ENCODE measurements at regions not wholly inside any gene's neighbourhood (a gene's known extent, or its start where the extent isn't known, plus 50 kb on each side); places are given as distances from the start of the nearest gene placed in this dataset.

DNA sequence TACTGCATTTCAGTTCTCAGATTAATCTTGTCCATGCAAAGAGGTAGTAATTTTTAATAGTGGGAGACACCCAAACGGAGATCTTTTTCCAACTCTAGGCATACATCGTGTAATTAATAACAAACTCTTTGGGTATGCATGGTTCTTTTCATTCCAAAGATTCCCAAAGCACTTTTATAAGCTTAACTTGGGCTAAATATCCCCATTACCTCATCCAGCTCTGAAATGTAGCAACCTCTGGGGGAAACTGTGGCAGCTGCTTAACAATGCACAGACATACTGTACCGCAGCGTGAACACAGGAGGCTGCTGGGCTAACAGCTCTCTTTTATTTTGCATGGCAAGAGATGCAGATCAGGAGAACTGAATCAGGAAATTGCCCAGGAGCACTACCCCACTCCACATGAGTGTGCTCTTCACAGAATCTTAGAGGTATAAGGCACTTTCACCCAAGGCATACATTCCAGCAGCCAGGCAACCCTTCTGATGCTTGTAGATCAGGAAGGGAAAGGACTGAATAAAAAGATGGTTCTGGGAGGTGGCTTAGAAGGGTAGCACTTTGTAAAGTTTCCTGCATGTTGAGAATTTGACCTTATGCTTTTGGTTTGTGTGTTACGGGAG lies 114.4 kb upstream of the GLI3 start:
- ATAC-seq (no peak), DNase-seq (no peak)
- no peak overlapping the region for H3K4me3 ChIP-seq (ENCODE audit: low read length)
- no peaks in the 10 kb centered on the region for H3K4me1 ChIP-seq (ENCODE audit: control insufficient read depth, insufficient read depth, low read length)
- intact Hi-C loops (cut with DNase I): no loop called here
- no peaks in the 10 kb centered on the region for H3K9me3 ChIP-seq (ENCODE audit: control insufficient read depth, low read length)
- WGBS: 63% methylated on average over 5 of the region's 5 CpGs
- H3K27me3 ChIP-seq (ENCODE audit: control insufficient read depth, insufficient read depth): no peaks in the 10 kb centered on the region
- H3K27ac ChIP-seq (ENCODE audit: low read length): no peak overlapping the region

- H3K27me3 ChIP-seq (ENCODE audit: control insufficient read depth, insufficient read depth): no peaks in the 10 kb centered on the region
- no peaks in the 10 kb centered on the region for H3K9me3 ChIP-seq (ENCODE audit: control insufficient read depth, low read length)
- intact Hi-C loops (cut with DNase I): no loop called here
- ATAC-seq (no peak), DNase-seq (no peak)
- WGBS: 55% methylated on average over 2 of the region's 2 CpGs
- no peak overlapping the region for H3K27ac ChIP-seq (ENCODE audit: low read length)
- no peaks in the 10 kb centered on the region for H3K4me1 ChIP-seq (ENCODE audit: control insufficient read depth, insufficient read depth, low read length)
- H3K4me3 ChIP-seq (ENCODE audit: low read length): no peak overlapping the region
These were observed 113.8 kb upstream of the GLI3 start for GRCh38 chr7:42350801-42351200.

GRCh38 chr7:42348631-42349030 lies 111.6 kb upstream of the GLI3 start:
- DNase-seq (no peak), ATAC-seq (no peak)
- intact Hi-C loops (cut with DNase I): no loop called here
- WGBS: 74% methylated on average over 3 of the region's 3 CpGs
- H3K27me3 ChIP-seq (ENCODE audit: control insufficient read depth, insufficient read depth): no peaks in the 10 kb centered on the region
- H3K9me3 ChIP-seq (ENCODE audit: control insufficient read depth, low read length): no peaks in the 10 kb centered on the region
- H3K27ac ChIP-seq (ENCODE audit: low read length): no peak overlapping the region
- no peaks in the 10 kb centered on the region for H3K4me1 ChIP-seq (ENCODE audit: control insufficient read depth, insufficient read depth, low read length)
- no peak overlapping the region for H3K4me3 ChIP-seq (ENCODE audit: low read length)

GRCh38 chr7:42348071-42348470 lies 111.1 kb upstream of the GLI3 start:
- intact Hi-C loops (cut with DNase I): no loop called here
- DNase-seq (no peak), ATAC-seq (no peak)
- Histone ChIP-seq H3K4me3 (ENCODE audit: low read length) (no peak overlapping the region), H3K4me1 (ENCODE audit: control insufficient read depth, insufficient read depth, low read length) (no peaks in the 10 kb centered on the region), H3K9me3 (ENCODE audit: control insufficient read depth, low read length) (no peaks in the 10 kb centered on the region), H3K27ac (ENCODE audit: low read length) (no peak overlapping the region), H3K27me3 (ENCODE audit: control insufficient read depth, insufficient read depth) (no peaks in the 10 kb centered on the region)
- 88% methylated on average over 1 of the region's 1 CpG for WGBS

DNA sequence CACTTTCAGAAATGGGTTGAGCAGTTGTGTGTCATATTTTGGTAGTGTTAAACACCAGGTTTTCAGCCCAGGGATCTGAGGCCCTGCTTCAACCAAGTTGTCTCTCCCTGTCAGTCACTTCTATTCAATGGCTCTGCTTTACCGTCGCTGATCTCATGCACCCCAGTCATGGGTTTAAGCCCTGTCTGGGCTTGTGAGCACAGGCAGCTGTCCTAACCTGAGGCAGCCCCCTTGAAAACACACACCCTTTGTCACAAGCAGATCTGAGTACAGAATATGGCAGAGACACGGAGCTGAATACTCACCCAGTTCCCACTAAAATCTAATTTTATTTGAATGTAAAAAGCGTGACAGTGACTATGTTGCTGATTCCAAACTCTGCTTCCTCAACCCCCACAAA lies 110.6 kb upstream of the GLI3 start:
- Histone ChIP-seq H3K27me3 (ENCODE audit: control insufficient read depth, insufficient read depth) (no peaks in the 10 kb centered on the region), H3K4me3 (ENCODE audit: low read length) (no peak overlapping the region), H3K4me1 (ENCODE audit: control insufficient read depth, insufficient read depth, low read length) (no peaks in the 10 kb centered on the region), H3K27ac (ENCODE audit: low read length) (no peak overlapping the region), H3K9me3 (ENCODE audit: control insufficient read depth, low read length) (no peaks in the 10 kb centered on the region)
- no peak for ATAC-seq
- DNase-seq: no peak
- intact Hi-C loops (cut with DNase I): no loop called here
- 77% methylated on average over 4 of the region's 4 CpGs for WGBS

DNA sequence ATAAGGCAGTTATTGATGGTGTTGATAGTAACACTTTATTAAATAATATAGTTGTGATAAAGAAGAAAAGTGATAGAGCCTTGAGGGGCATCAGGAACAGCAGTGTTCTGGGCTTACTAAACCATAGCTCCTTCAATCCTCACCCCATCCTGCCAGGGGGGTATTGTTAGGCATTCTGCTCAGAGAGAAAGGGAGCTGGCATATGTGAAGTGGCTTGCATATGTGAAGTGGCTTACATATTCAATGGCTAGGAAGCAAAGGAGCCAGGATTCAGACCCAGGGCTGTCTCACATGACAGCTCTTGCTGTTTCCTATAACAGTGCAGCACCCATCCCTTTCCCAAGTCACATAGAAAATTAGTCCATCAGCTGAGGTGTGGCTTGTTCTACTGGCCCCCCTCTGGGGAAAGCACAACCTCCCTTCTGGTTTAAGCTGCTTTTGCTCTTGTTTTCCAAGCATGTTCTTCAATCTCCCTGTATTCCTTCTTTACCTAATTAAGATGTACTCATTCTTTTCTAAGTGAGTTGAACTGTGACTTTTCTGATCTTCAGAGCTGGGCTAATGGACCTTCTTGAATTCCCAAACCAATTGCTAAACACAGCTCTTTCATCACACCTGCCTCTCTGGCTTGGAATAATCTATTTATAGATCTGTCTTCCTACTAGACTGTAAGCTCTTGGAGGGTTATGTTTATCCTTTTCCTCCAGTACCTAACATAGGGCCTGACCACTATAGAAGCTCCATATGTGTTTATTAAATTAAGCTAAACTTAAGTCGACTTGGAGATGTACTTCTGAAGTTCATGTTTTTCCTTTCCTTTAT lies 108.7 kb upstream of the GLI3 start:
- 76% methylated on average over 1 of the region's 1 CpG for WGBS
- Histone ChIP-seq H3K9me3 (ENCODE audit: control insufficient read depth, low read length) (no peaks in the 10 kb centered on the region), H3K4me3 (ENCODE audit: low read length) (no peak overlapping the region), H3K27ac (ENCODE audit: low read length) (no peak overlapping the region), H3K27me3 (ENCODE audit: control insufficient read depth, insufficient read depth) (no peaks in the 10 kb centered on the region), H3K4me1 (ENCODE audit: control insufficient read depth, insufficient read depth, low read length) (no peaks in the 10 kb centered on the region)
- ATAC-seq: no peak
- no peak for DNase-seq
- intact Hi-C loops (cut with DNase I): no loop called here

DNA sequence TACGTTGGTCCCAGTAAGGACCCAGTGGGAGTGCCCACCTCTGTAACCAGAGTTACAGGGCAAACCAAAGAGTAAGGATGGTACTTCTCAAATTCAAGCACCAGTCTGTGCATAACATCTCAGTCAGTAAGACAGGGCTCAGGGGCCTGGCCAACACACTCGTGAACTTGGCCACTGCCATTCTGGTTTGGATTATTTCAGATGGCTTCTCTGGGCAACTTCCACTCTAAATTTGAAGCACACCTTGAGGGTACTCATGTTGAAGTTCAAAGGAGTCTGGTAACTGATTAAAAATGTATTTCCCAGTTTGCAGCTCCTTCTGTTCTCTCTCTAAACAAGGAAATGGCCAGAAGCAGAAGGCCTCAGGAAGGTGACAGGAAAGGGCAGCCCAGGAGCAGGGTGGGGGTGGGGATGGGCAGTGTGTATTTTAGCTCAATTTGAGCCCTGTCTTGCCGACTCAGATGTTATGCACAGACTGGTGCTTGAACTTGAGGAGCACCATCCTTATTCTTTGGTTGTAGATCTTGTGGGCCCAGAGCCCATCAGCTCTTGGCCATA lies 107.3 kb upstream of the GLI3 start:
- H3K27me3 ChIP-seq (ENCODE audit: control insufficient read depth, insufficient read depth): no peaks in the 10 kb centered on the region
- no peak for ATAC-seq
- WGBS: 68% methylated on average over 3 of the region's 3 CpGs
- intact Hi-C loops (cut with DNase I): no loop called here
- no peaks in the 10 kb centered on the region for H3K9me3 ChIP-seq (ENCODE audit: control insufficient read depth, low read length)
- no peak overlapping the region for H3K4me3 ChIP-seq (ENCODE audit: low read length)
- no peak for DNase-seq
- no peak overlapping the region for H3K27ac ChIP-seq (ENCODE audit: low read length)
- H3K4me1 ChIP-seq (ENCODE audit: control insufficient read depth, insufficient read depth, low read length): no peaks in the 10 kb centered on the region

DNA sequence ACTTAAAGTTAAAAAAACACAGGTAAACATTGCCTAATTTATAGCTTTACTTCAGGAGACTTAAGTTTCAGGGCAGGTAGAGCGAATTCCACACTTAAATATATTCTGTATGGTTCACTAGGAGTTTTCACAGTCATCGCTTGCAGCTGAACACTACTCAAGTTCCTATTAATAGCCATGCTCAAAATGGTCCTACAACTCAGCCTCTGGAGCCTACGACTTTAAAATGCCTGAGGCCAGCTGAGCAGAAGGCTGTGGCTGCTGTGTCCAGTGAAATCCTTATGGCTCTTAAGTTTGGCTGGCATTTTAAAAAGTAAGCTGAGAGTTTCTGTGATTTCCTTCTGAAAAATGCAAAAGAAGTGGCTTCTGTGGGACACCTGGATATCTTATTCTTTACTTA lies 105.4 kb upstream of the GLI3 start:
- WGBS: 53% methylated on average over 3 of the region's 3 CpGs
- Histone ChIP-seq H3K4me1 (ENCODE audit: control insufficient read depth, insufficient read depth, low read length) (no peaks in the 10 kb centered on the region), H3K4me3 (ENCODE audit: low read length) (no peak overlapping the region), H3K27ac (ENCODE audit: low read length) (no peak overlapping the region), H3K9me3 (ENCODE audit: control insufficient read depth, low read length) (no peaks in the 10 kb centered on the region), H3K27me3 (ENCODE audit: control insufficient read depth, insufficient read depth) (no peaks in the 10 kb centered on the region)
- intact Hi-C loops (cut with DNase I): no loop called here
- ATAC-seq (no peak), DNase-seq (no peak)

- Histone ChIP-seq H3K4me3 (ENCODE audit: low read length) (no peak overlapping the region), H3K27me3 (ENCODE audit: control insufficient read depth, insufficient read depth) (no peaks in the 10 kb centered on the region), H3K4me1 (ENCODE audit: control insufficient read depth, insufficient read depth, low read length) (no peaks in the 10 kb centered on the region), H3K27ac (ENCODE audit: low read length) (no peak overlapping the region), H3K9me3 (ENCODE audit: control insufficient read depth, low read length) (no peaks in the 10 kb centered on the region)
- intact Hi-C loops (cut with DNase I): no loop called here
- DNase-seq (no peak), ATAC-seq (no peak)
- 85% methylated on average over 5 of the region's 5 CpGs for WGBS
These were observed 103.4 kb upstream of the GLI3 start for GRCh38 chr7:42340436-42340835.

DNA sequence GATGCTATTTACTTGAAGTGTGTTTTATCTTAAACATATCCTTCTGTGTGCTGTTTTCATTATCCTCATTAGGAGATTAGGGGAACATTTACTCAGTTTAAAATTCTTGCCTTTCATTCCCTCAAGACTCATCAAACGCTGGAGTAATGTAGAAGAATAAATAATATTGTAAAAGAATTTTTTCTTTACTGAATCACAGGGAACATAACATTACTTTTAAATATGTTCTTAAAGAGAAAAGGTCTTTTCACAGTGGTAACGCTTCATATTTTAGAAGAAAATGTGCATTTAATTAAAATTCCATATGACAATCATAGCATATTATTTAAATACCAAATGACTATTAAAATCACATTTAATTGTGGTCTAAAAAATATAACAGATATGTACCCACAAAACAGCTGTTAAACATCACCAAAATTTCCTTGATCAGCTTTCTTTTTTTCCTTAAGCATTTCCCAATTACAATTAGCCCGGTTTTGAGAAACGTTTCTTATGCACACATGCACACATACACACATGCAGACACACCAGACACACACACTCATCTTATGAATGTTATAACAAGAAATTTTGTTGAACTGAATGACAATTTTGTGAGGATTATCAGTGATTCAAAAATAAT lies 102.0 kb upstream of the GLI3 start:
- no peaks in the 10 kb centered on the region for H3K9me3 ChIP-seq (ENCODE audit: control insufficient read depth, low read length)
- no peaks in the 10 kb centered on the region for H3K4me1 ChIP-seq (ENCODE audit: control insufficient read depth, insufficient read depth, low read length)
- no peak for DNase-seq
- H3K27ac ChIP-seq (ENCODE audit: low read length): no peak overlapping the region
- H3K27me3 ChIP-seq (ENCODE audit: control insufficient read depth, insufficient read depth): no peaks in the 10 kb centered on the region
- 72% methylated on average over 4 of the region's 4 CpGs for WGBS
- intact Hi-C loops (cut with DNase I): no loop called here
- ATAC-seq: no peak
- no peak overlapping the region for H3K4me3 ChIP-seq (ENCODE audit: low read length)

DNA sequence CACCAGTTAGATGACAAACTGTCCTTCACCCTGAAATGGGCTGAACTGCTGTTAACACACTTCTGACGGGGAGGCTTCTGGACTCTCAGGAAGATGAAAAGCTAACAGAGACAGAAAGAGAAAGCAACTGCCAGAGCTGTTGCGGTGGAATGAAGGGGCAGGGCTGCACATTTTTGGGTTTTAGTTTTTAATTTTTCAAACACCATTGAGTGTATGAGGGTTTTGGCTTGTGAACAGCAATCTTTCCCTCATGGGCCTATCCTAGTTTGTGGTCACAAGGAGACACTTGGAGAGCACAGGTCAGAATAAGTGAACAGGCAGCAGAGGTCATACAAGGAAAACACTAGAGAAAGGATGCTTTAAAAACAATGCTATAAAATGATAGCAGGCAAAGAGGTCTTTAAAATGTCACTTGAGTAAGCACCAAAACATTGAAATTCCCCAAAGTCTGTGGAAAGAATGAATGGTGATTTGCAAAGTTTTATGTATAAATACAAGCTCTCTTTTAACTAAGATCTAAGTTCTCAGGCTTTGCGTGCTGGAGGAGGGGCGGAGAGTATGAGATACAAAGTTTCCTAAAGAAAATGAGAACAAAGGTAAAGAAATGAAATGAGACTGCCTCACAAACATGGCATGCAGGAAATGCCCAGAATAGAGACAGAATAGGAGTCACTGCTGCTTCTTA lies 101.4 kb upstream of the GLI3 start:
- 58% methylated on average over 4 of the region's 4 CpGs for WGBS
- no peaks in the 10 kb centered on the region for H3K4me1 ChIP-seq (ENCODE audit: control insufficient read depth, insufficient read depth, low read length)
- no peak overlapping the region for H3K27ac ChIP-seq (ENCODE audit: low read length)
- H3K27me3 ChIP-seq (ENCODE audit: control insufficient read depth, insufficient read depth): no peaks in the 10 kb centered on the region
- ATAC-seq: no peak
- H3K4me3 ChIP-seq (ENCODE audit: low read length): no peak overlapping the region
- no peaks in the 10 kb centered on the region for H3K9me3 ChIP-seq (ENCODE audit: control insufficient read depth, low read length)
- intact Hi-C loops (cut with DNase I): no loop called here
- no peak for DNase-seq
